Smooth muscle cell (in vitro differentiated cells): ENCODE measurements at regions not wholly inside any gene's neighbourhood (a gene's known extent, or its start where the extent isn't known, plus 50 kb on each side); places are given as distances from the start of the nearest gene placed in this dataset.

Experiments used
- DNase-seq: peaks from one replicate; lab custom pipeline; 2025; ENCODE audit not compliant: unreplicated experiment; lab: John Stamatoyannopoulos, UW
- H2AFZ ChIP-seq: fragments of 200-600 bp; sonication (generic); 2 replicates; pipeline ENCODE4 v1.6.0; 2016; ENCODE audit warnings: antibody characterized with exemption, low read depth, mild to moderate bottlenecking
- H3F3A ChIP-seq: fragments of 200-600 bp; sonication (generic); 2 replicates; pipeline ENCODE4 v1.6.0; 2017; ENCODE audit warnings: antibody characterized with exemption, low read depth
- H3K27ac ChIP-seq: fragments of 200-600 bp; sonication (generic); 2 replicates; pipeline ENCODE4 v1.5.1; 2016; ENCODE audit warnings: low read depth, mild to moderate bottlenecking
- H3K27me3 ChIP-seq: fragments of 200-600 bp; sonication (generic); 2 replicates; pipeline ENCODE4 v1.6.1; 2016; ENCODE audit warnings: low read depth, mild to moderate bottlenecking
- H3K36me3 ChIP-seq: fragments of 200-600 bp; sonication (generic); 2 replicates; pipeline ENCODE4 v1.5.1; 2016; ENCODE audit warnings: low read depth
- H3K4me1 ChIP-seq: fragments of 200-600 bp; sonication (generic); 2 replicates; pipeline ENCODE4 v1.5.1; 2016; ENCODE audit warnings: low read depth
- H3K4me2 ChIP-seq: fragments of 200-600 bp; sonication (generic); 2 replicates; pipeline ENCODE4 v1.6.0; 2016; ENCODE audit warnings: mild to moderate bottlenecking
- H3K4me3 ChIP-seq: fragments of 200-600 bp; sonication (generic); 2 replicates; pipeline ENCODE4 v1.5.1; 2016; ENCODE audit warnings: mild to moderate bottlenecking
- H3K79me2 ChIP-seq: fragments of 200-600 bp; sonication (generic); 2 replicates; pipeline ENCODE4 v1.6.0; 2016; ENCODE audit warnings: low read depth, mild to moderate bottlenecking
- H3K9ac ChIP-seq: fragments of 200-600 bp; sonication (generic); 2 replicates; pipeline ENCODE4 v1.6.0; 2016; ENCODE audit warnings: low read depth
- H3K9me3 ChIP-seq: fragments of 200-600 bp; sonication (generic); replicated peaks from 2 replicates; pipeline ENCODE4 v1.5.1; 2016; ENCODE audit warnings: low read depth
- H4K20me1 ChIP-seq: fragments of 200-600 bp; sonication (generic); 2 replicates; pipeline ENCODE4 v1.6.0; 2016; ENCODE audit warnings: low read depth
- WGBS: methylation state at CpG from one replicate; pipeline ENCODE4 v1.1.7; 2016; ENCODE audit warnings: low lambda C conversion rate; 5-methylcytosine and 5-hydroxymethylcytosine counted together
- TF ChIP-seq, protein P1 (sequence below): fragments of 200-600 bp; sonication (generic); IDR thresholded peaks from 2 replicates; pipeline ENCODE4 v1.5.1; 2017; ENCODE audit warnings: borderline replicate concordance, mild to moderate bottlenecking, antibody characterized with exemption; ENCODE audit not compliant: insufficient read depth, poor library complexity, severe bottlenecking

DNA sequence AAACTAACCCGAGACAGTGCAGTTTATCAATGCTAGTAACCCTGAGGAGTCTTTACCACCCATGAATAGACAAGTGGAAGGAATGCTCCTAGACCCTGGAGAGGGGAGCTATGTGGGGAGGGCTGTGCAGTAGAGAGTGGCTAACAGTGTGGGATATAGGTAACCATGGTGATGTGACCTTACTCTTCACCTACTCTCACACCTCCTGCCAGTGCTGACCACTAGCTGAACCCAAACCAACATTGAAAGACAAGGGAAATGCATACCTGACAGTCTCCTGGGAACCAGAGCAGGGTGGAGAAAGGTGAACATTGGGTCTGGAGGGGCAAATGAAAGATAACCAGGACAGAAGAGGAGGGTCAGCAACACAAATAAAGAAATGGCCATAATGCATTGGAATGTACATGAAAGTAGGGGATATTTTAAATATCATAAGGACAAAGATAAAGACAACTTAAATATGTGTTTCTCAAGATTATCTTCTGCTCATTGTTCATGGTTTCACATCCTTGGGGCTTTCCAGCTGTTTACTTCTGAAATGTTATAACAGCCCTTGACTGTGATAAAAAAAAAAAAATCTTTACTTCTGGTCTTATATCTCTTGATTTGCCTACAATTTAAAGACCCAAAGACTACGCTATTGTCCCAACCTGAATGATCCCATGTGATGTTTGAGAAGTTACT, 983.3 kb upstream of the TENM4 start:
- Histone ChIP-seq H3K27me3 (no peaks in the 10 kb centered on the region), H4K20me1 (no peaks in the 10 kb centered on the region), H3K9me3 (no peaks in the 10 kb centered on the region), H3K4me2 (no peak overlapping the region), H3K4me1 (no peaks in the 10 kb centered on the region), H2AFZ (no peak overlapping the region), H3K36me3 (no peaks in the 10 kb centered on the region), H3K4me3 (no peak overlapping the region), H3K79me2 (no peaks in the 10 kb centered on the region), H3F3A (no peaks in the 10 kb centered on the region), H3K9ac (no peak overlapping the region), H3K27ac (no peak overlapping the region)
- TF ChIP-seq, protein P1, sequence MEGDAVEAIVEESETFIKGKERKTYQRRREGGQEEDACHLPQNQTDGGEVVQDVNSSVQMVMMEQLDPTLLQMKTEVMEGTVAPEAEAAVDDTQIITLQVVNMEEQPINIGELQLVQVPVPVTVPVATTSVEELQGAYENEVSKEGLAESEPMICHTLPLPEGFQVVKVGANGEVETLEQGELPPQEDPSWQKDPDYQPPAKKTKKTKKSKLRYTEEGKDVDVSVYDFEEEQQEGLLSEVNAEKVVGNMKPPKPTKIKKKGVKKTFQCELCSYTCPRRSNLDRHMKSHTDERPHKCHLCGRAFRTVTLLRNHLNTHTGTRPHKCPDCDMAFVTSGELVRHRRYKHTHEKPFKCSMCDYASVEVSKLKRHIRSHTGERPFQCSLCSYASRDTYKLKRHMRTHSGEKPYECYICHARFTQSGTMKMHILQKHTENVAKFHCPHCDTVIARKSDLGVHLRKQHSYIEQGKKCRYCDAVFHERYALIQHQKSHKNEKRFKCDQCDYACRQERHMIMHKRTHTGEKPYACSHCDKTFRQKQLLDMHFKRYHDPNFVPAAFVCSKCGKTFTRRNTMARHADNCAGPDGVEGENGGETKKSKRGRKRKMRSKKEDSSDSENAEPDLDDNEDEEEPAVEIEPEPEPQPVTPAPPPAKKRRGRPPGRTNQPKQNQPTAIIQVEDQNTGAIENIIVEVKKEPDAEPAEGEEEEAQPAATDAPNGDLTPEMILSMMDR = no peak
- whole genome bisulfite sequencing = 84% methylated on average over 2 of the region's 2 CpGs
- no peak for DNase-seq

DNA sequence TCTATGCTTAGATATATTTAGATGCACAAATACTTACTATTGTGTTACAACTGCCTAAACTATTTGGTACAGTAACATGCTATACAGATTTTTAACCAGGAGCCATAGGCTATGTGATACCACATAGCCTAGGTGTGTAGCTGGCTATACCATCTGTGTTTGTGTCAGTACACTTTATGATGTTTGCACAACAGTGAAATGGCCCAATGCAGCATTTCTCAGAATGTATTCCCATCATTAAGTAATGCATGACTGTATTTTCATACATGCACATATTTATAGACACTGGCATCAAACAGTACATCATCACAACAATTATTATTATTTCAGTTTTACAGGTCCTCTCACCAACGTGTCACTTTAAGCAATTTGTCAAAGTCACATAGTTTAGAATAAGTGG, 979.5 kb upstream of the TENM4 start:
- 94% methylated on average over 1 of the region's 1 CpG for WGBS
- H3F3A ChIP-seq = no peaks in the 10 kb centered on the region
- no peaks in the 10 kb centered on the region for H3K27me3 ChIP-seq
- DNase-seq = no peak
- no peak overlapping the region for H3K27ac ChIP-seq
- H3K4me3 ChIP-seq = no peak overlapping the region
- TF ChIP-seq, protein P1 = no peak
- H2AFZ ChIP-seq = no peak overlapping the region
- H3K4me2 ChIP-seq = no peak overlapping the region
- H3K9me3 ChIP-seq = no peaks in the 10 kb centered on the region
- no peaks in the 10 kb centered on the region for H3K79me2 ChIP-seq
- no peaks in the 10 kb centered on the region for H4K20me1 ChIP-seq
- H3K4me1 ChIP-seq = no peaks in the 10 kb centered on the region
- no peak overlapping the region for H3K9ac ChIP-seq
- no peaks in the 10 kb centered on the region for H3K36me3 ChIP-seq

DNA sequence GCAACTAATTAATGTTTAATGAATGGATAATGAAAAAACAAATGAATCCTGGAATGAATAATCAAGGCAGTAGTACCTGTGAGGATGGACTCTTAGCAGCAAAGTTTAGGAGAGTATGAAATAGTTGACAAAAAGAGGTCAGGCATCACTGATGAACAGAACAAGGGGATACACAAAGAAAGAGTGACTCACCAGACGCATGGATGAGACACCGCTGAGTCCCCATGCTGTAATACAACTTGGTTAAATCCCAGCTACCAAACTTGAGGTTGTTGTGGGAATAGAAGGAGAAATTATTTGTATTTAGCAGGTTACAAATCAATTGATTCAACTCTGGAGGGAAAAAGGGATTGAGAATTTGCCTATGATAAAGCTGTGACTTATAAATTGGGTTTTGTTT, 976.9 kb upstream of the TENM4 start:
- H3K27me3 ChIP-seq = no peaks in the 10 kb centered on the region
- H3K4me2 ChIP-seq = no peak overlapping the region
- H3K4me1 ChIP-seq = no peaks in the 10 kb centered on the region
- H4K20me1 ChIP-seq = no peaks in the 10 kb centered on the region
- H2AFZ ChIP-seq = no peak overlapping the region
- H3K9ac ChIP-seq = no peak overlapping the region
- WGBS = 69% methylated on average over 2 of the region's 2 CpGs
- no peaks in the 10 kb centered on the region for H3K79me2 ChIP-seq
- DNase-seq = no peak
- H3K36me3 ChIP-seq = no peaks in the 10 kb centered on the region
- no peaks in the 10 kb centered on the region for H3F3A ChIP-seq
- H3K9me3 ChIP-seq = no peaks in the 10 kb centered on the region
- H3K27ac ChIP-seq = no peak overlapping the region
- TF ChIP-seq, protein P1 = no peak
- no peak overlapping the region for H3K4me3 ChIP-seq

DNA sequence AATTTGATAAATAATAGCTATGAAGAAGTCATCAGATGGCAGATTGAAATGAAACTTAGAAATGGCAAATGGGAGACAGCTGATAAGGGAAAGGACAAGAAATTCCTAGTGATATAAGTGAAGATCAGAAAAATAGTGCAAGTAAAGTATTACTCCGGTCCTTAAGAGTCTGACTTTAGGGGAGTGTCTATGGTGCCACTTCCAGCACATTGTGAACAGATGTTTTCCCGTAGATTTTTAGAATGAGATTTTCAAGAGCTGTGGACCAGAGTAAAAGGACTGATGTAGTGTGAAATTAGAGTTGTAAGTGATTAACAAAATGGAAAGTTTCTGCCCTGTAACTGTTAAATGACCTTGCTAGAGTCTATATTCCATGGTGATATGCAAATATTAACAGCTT, 974.8 kb upstream of the TENM4 start:
- Histone ChIP-seq H3K4me2 (no peak overlapping the region), H3K27me3 (no peaks in the 10 kb centered on the region), H4K20me1 (no peaks in the 10 kb centered on the region), H3K4me3 (no peak overlapping the region), H3K36me3 (no peaks in the 10 kb centered on the region), H3K4me1 (no peaks in the 10 kb centered on the region), H3K27ac (no peak overlapping the region), H3K79me2 (no peaks in the 10 kb centered on the region), H2AFZ (no peak overlapping the region), H3F3A (no peaks in the 10 kb centered on the region), H3K9ac (no peak overlapping the region), H3K9me3 (no peaks in the 10 kb centered on the region)
- 95% methylated on average over 2 of the region's 2 CpGs for WGBS
- TF ChIP-seq, protein P1 = no peak
- no peak for DNase-seq
